HCT116 (cell line): ENCODE measurements at regions not wholly inside any gene's neighbourhood (a gene's known extent, or its start where the extent isn't known, plus 50 kb on each side); places are given as distances from the start of the nearest gene placed in this dataset.
A peak's percentile ranks its signal among the peaks of the same experiment; 100 is the strongest.

Experiments
- CEBPB ChIP-seq: IDR thresholded peaks from 2 replicates; pipeline ENCODE4 v1.6.1; 2012; ENCODE audit warnings: low read depth
- EZH2 ChIP-seq: fragments of 200-600 bp; sonication (generic); IDR thresholded peaks from 2 replicates; pipeline ENCODE4 v1.6.1; 2017; ENCODE audit warnings: antibody characterized with exemption, mixed run types
- JUND ChIP-seq: IDR thresholded peaks from 2 replicates; pipeline ENCODE4 v1.6.1; 2012
- POLR2A ChIP-seq: IDR thresholded peaks from 2 replicates; pipeline ENCODE4 v1.7.0; 2011; ENCODE audit warnings: borderline replicate concordance; ENCODE audit not compliant: insufficient read depth, insufficient read length; ENCODE audit errors: extremely low read depth
- SIN3A ChIP-seq: IDR thresholded peaks from 2 replicates; pipeline ENCODE4 v1.6.1; 2012; ENCODE audit warnings: low read depth
- ZNF274 ChIP-seq: fragments of 200-500 bp; sonication (Bioruptor generic); IDR thresholded peaks from 2 replicates; pipeline ENCODE4 v1.6.1; 2014; ENCODE audit warnings: mild to moderate bottlenecking, low read depth, low read length, inconsistent platforms
- TF ChIP-seq, protein P1 (sequence below), 3 experiments: fragments of 200-600 bp in 1 of 3; sonication (generic) in 1 of 3; IDR thresholded peaks in 2 of 3; conservative IDR thresholded peaks in 1 of 3; 2 replicates each; pipeline ENCODE4 v1.5.1; 2012 to 2017; ENCODE audit warnings: low read depth in 2 of 3, low read length in 2 of 3, antibody characterized with exemption in 1 of 3, borderline replicate concordance in 1 of 3, control low read depth in 1 of 3, mild to moderate bottlenecking in 1 of 3, mixed read lengths in 1 of 3, mixed run types in 1 of 3, moderate library complexity in 1 of 3; ENCODE audit not compliant: insufficient read depth in 1 of 3
- TF ChIP-seq, protein P2 (sequence below): IDR thresholded peaks from 2 replicates; pipeline ENCODE4 v1.6.1; 2012; ENCODE audit warnings: low read depth
- TF ChIP-seq, protein P3 (sequence below): IDR thresholded peaks from 2 replicates; pipeline ENCODE4 v1.6.1; 2012

DNA sequence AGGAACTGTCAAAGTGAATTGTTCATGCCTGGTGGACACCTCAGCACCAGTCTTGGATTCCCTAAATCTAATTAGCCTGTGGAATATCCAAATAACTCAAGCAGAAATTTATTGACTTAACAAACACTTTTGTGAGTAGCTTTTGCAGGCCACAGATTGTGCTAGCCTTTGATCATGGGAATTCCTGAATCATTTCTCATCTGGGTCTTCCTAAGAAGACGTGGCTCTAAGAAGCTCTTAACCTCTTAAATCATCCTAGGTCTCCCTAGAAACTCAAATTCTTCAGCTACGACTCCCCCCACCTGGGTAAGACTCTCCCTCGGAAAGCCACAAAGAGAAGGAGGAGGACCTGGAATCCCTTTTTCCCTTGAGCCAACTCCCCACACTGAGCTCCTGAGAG, 53.8 kb upstream of the PSEN2 start:
- TF ChIP-seq POLR2A (no peak), CEBPB (0 out of 2 replicates have a peak, but pooled peaks have one; percentile 35), JUND (peak; percentile 51; the same call in 1 of the 2 replicates), SIN3A (no peak), EZH2 (no peak), ZNF274 (no peak)
- TF ChIP-seq, protein P1, sequence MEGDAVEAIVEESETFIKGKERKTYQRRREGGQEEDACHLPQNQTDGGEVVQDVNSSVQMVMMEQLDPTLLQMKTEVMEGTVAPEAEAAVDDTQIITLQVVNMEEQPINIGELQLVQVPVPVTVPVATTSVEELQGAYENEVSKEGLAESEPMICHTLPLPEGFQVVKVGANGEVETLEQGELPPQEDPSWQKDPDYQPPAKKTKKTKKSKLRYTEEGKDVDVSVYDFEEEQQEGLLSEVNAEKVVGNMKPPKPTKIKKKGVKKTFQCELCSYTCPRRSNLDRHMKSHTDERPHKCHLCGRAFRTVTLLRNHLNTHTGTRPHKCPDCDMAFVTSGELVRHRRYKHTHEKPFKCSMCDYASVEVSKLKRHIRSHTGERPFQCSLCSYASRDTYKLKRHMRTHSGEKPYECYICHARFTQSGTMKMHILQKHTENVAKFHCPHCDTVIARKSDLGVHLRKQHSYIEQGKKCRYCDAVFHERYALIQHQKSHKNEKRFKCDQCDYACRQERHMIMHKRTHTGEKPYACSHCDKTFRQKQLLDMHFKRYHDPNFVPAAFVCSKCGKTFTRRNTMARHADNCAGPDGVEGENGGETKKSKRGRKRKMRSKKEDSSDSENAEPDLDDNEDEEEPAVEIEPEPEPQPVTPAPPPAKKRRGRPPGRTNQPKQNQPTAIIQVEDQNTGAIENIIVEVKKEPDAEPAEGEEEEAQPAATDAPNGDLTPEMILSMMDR (IDR thresholded peaks at IDR 0.05 in 2 of 3, conservative IDR thresholded peaks at IDR 0.05 in 1 of 3; ENCODE audit: borderline replicate concordance in 1 of 3, insufficient read depth in 1 of 3, low read depth in 2 of 3, low read length in 2 of 3): no peak
- TF ChIP-seq, protein P2, sequence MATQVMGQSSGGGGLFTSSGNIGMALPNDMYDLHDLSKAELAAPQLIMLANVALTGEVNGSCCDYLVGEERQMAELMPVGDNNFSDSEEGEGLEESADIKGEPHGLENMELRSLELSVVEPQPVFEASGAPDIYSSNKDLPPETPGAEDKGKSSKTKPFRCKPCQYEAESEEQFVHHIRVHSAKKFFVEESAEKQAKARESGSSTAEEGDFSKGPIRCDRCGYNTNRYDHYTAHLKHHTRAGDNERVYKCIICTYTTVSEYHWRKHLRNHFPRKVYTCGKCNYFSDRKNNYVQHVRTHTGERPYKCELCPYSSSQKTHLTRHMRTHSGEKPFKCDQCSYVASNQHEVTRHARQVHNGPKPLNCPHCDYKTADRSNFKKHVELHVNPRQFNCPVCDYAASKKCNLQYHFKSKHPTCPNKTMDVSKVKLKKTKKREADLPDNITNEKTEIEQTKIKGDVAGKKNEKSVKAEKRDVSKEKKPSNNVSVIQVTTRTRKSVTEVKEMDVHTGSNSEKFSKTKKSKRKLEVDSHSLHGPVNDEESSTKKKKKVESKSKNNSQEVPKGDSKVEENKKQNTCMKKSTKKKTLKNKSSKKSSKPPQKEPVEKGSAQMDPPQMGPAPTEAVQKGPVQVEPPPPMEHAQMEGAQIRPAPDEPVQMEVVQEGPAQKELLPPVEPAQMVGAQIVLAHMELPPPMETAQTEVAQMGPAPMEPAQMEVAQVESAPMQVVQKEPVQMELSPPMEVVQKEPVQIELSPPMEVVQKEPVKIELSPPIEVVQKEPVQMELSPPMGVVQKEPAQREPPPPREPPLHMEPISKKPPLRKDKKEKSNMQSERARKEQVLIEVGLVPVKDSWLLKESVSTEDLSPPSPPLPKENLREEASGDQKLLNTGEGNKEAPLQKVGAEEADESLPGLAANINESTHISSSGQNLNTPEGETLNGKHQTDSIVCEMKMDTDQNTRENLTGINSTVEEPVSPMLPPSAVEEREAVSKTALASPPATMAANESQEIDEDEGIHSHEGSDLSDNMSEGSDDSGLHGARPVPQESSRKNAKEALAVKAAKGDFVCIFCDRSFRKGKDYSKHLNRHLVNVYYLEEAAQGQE: no peak
- TF ChIP-seq, protein P3, sequence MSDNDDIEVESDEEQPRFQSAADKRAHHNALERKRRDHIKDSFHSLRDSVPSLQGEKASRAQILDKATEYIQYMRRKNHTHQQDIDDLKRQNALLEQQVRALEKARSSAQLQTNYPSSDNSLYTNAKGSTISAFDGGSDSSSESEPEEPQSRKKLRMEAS: 0 out of 2 replicates have a peak, but pooled peaks have one; percentile 6
